Endothelial cell of umbilical vein (primary cell): ENCODE measurements at regions not wholly inside any gene's neighbourhood (a gene's known extent, or its start where the extent isn't known, plus 50 kb on each side); places are given as distances from the start of the nearest gene placed in this dataset.
A peak's percentile ranks its signal among the peaks of the same experiment; 100 is the strongest.

Source experiments
- BruUV-seq: library from RNA; stranded (reverse); fragments of 400-500 nt; replicated peaks from 2 replicates; lab custom pipeline; 2021; lab: Mats Ljungman, UMichigan
- CTCF ChIA-PET: fragments of 300-600, 350-600 bp; sonication (Branson Sonifier 250); formaldehyde crosslinking; loops from one replicate; lab custom pipeline; 2021; ENCODE audit warnings: antibody characterized with exemption, inconsistent platforms; lab: Charles Lee
- POLR2A ChIA-PET: fragments of 300-600, 350-600 bp; sonication (Branson Sonifier 250); formaldehyde crosslinking; loops from one replicate; lab custom pipeline; 2021; ENCODE audit warnings: antibody characterized with exemption, inconsistent platforms; lab: Charles Lee
- DNase-seq: peaks from one replicate; pipeline ENCODE4 v3.0.0-alpha.2; 2011; ENCODE audit warnings: low read depth, low spot score
- FAIRE-seq: peaks from 2 replicates; lab custom pipeline; 2011; peaks lifted over from hg19 to GRCh38; lab: Jason Lieb, UNC
- H2AFZ ChIP-seq: 2 replicates; pipeline ENCODE4 v1.6.0; 2012; ENCODE audit warnings: low read depth, low read length, control low read depth, inconsistent platforms
- H3K27ac ChIP-seq: 2 replicates; pipeline ENCODE4 v1.5.1; 2011; ENCODE audit warnings: low read depth, mild to moderate bottlenecking, control low read depth, low read length, moderate library complexity; ENCODE audit not compliant: insufficient read depth
- H3K27me3 ChIP-seq, 2 experiments: 2 replicates each; pipeline versions ENCODE4 v1.6.0 to v1.6.1; 2011; ENCODE audit warnings: low read length in 2 of 2, mixed read lengths in 1 of 2; ENCODE audit not compliant: control insufficient read depth in 2 of 2, insufficient read depth in 2 of 2
- H3K36me3 ChIP-seq, 2 experiments: 2 replicates in 1 of 2; 3 replicates in 1 of 2; pipeline ENCODE4 v1.5.1; 2011; ENCODE audit warnings: low read length in 2 of 2, mild to moderate bottlenecking in 1 of 2, moderate library complexity in 1 of 2; ENCODE audit not compliant: control insufficient read depth in 2 of 2, insufficient read depth in 2 of 2; ENCODE audit errors: extremely low read depth in 1 of 2
- H3K4me1 ChIP-seq: 3 replicates; pipeline ENCODE4 v1.5.1; 2011; ENCODE audit warnings: mild to moderate bottlenecking, low read length; ENCODE audit not compliant: control insufficient read depth, insufficient read depth; ENCODE audit errors: extremely low read depth
- H3K4me2 ChIP-seq: 2 replicates; pipeline ENCODE4 v1.6.1; 2011; ENCODE audit warnings: low read length, control low read depth, mixed read lengths; ENCODE audit not compliant: insufficient read depth
- H3K4me3 ChIP-seq, 3 experiments: fragments of 200-600 bp in 1 of 3; sonication (generic), shearing (Covaris generic) in 1 of 3; replicated peaks in 1 of 3; 2 replicates each; pipeline ENCODE4 v1.5.1; 2011 to 2016; ENCODE audit warnings: control low read depth in 3 of 3, low read length in 3 of 3, mild to moderate bottlenecking in 2 of 3, inconsistent platforms in 1 of 3, low read depth in 1 of 3, moderate library complexity in 1 of 3; ENCODE audit not compliant: insufficient read depth in 1 of 3
- H3K79me2 ChIP-seq: 2 replicates; pipeline ENCODE4 v1.6.0; 2012; ENCODE audit warnings: low read length, inconsistent platforms; ENCODE audit not compliant: control insufficient read depth, insufficient read depth
- H3K9ac ChIP-seq: replicated peaks from 2 replicates; pipeline ENCODE3; 2011; ENCODE audit warnings: low read length, control low read depth; ENCODE audit not compliant: insufficient read depth; ENCODE audit errors: extremely low read depth
- H3K9me1 ChIP-seq: replicated peaks from 3 replicates; pipeline ENCODE4 v1.6.0; 2011; ENCODE audit warnings: mild to moderate bottlenecking, low read length; ENCODE audit not compliant: control insufficient read depth, insufficient read depth; ENCODE audit errors: extremely low read depth
- H3K9me3 ChIP-seq: replicated peaks from 2 replicates; pipeline ENCODE4 v1.5.1; 2012; ENCODE audit warnings: low read length, inconsistent platforms; ENCODE audit not compliant: control insufficient read depth, insufficient read depth
- H4K20me1 ChIP-seq: replicated peaks from 2 replicates; pipeline ENCODE3; 2011; ENCODE audit warnings: mild to moderate bottlenecking, low read length; ENCODE audit not compliant: control insufficient read depth, insufficient read depth; ENCODE audit errors: extremely low read depth
- EZH2 ChIP-seq: IDR thresholded peaks from 2 replicates; pipeline ENCODE4 v1.6.1; 2012; ENCODE audit warnings: borderline replicate concordance, low read depth, mild to moderate bottlenecking, moderate library complexity, low read length, inconsistent platforms; ENCODE audit not compliant: severe bottlenecking
- FOS ChIP-seq: IDR thresholded peaks from 2 replicates; pipeline ENCODE4 v1.6.1; 2011; ENCODE audit warnings: mild to moderate bottlenecking, low read length, moderate library complexity, borderline replicate concordance; ENCODE audit not compliant: insufficient read depth
- GATA2 ChIP-seq: IDR thresholded peaks from 2 replicates; pipeline ENCODE4 v1.7.0; 2011; ENCODE audit warnings: low read depth, mild to moderate bottlenecking, moderate library complexity, mixed read lengths, low read length; ENCODE audit not compliant: insufficient read length, insufficient read depth
- JUN ChIP-seq: IDR thresholded peaks from 2 replicates; pipeline ENCODE4 v1.6.1; 2011; ENCODE audit warnings: borderline replicate concordance, low read depth; ENCODE audit not compliant: insufficient read length, insufficient read depth
- MYC ChIP-seq: IDR thresholded peaks from one replicate; pipeline ENCODE4 v1.6.1; 2011; ENCODE audit warnings: mild to moderate bottlenecking, low read depth, low read length
- POLR2A ChIP-seq: IDR thresholded peaks from 2 replicates; pipeline ENCODE4 v1.6.1; 2012; ENCODE audit warnings: low read depth, mild to moderate bottlenecking, control low read depth, low read length
- POLR2AphosphoS5 ChIP-seq: IDR thresholded peaks from 2 replicates; pipeline ENCODE4 v1.6.1; 2012; ENCODE audit warnings: low read depth, mild to moderate bottlenecking, control low read depth, low read length, moderate library complexity; ENCODE audit not compliant: insufficient read depth
- dilution Hi-C: fragments of 300-500 bp; cut with MboI; formaldehyde crosslinking; loops from one replicate; pipeline ENCODE4 v1.15.0; 2019; ENCODE audit warnings: low sequenced_read_pairs; ENCODE audit not compliant: extremely low pct_ligation_motif_present
- intact Hi-C: fragments of 100-400 bp; cut with micrococcal nuclease; formaldehyde crosslinking; loops from one replicate; pipeline ENCODE4 v1.10.0; 2022
- TF ChIP-seq, protein P1 (sequence below), 2 donors: IDR thresholded peaks; 1 replicate in 1 of 2; 2 replicates in 1 of 2; pipeline ENCODE4 v1.5.1; 2011; ENCODE audit warnings: low read length in 2 of 2, mild to moderate bottlenecking in 2 of 2, moderate library complexity in 2 of 2, control low read depth in 1 of 2, inconsistent platforms in 1 of 2, low read depth in 1 of 2; ENCODE audit not compliant: insufficient read depth in 1 of 2; ENCODE audit errors: extremely low read depth in 1 of 2
- TF ChIP-seq, protein P2 (sequence below): IDR thresholded peaks from 2 replicates; pipeline ENCODE4 v1.6.1; 2011; ENCODE audit not compliant: insufficient read depth, insufficient read length

DNA sequence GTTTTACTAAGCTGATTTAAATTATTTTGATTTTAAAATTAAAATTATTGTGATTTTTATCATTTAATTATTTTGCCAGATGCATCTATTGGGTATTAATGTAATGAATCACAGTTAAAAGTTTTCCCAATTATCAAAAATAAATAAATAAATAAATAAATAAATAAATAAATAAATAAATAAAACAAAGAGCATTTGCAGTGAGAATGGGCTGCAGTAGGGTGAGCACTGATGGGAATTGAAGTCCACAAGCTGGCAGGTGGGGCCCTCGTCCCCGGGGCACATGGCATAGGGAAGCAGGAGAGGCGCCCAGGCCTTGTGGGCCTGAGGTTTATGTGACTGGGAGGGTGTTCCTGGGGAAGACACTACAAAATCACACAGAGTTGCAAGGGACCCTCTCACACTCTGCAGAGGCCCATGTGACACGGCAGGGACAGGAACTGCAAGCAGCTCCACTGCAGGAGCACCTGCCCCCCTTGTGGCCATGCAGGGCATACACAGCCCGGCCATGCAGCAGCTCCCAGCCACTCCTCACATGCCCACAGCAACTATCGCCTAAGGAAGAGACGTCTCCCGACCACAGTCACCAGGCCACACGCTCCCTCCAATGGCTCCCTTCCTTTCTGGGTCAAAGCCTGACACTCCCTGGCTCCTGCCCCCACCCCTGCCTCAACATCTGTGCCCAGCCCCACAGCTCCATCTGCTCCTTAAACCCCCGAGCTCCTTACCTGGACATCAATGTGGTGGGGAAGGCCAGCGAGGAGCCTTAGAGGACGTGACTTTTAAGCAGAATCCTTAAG is 256.3 kb upstream of the SFSWAP start:
- TF ChIP-seq FOS, result no peak
- TF ChIP-seq, protein P1, sequence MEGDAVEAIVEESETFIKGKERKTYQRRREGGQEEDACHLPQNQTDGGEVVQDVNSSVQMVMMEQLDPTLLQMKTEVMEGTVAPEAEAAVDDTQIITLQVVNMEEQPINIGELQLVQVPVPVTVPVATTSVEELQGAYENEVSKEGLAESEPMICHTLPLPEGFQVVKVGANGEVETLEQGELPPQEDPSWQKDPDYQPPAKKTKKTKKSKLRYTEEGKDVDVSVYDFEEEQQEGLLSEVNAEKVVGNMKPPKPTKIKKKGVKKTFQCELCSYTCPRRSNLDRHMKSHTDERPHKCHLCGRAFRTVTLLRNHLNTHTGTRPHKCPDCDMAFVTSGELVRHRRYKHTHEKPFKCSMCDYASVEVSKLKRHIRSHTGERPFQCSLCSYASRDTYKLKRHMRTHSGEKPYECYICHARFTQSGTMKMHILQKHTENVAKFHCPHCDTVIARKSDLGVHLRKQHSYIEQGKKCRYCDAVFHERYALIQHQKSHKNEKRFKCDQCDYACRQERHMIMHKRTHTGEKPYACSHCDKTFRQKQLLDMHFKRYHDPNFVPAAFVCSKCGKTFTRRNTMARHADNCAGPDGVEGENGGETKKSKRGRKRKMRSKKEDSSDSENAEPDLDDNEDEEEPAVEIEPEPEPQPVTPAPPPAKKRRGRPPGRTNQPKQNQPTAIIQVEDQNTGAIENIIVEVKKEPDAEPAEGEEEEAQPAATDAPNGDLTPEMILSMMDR (IDR thresholded peaks at IDR 0.05; ENCODE audit: extremely low read depth in 1 of 2, insufficient read depth in 1 of 2, low read depth in 1 of 2, low read length in 2 of 2), result peak in 1 of 2 donors; percentile 16
- TF ChIP-seq, protein P2, sequence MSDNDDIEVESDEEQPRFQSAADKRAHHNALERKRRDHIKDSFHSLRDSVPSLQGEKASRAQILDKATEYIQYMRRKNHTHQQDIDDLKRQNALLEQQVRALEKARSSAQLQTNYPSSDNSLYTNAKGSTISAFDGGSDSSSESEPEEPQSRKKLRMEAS, result no peak
- DNase-seq (no peak), FAIRE-seq (no peak)
- CTCF ChIA-PET, result no interaction called here
- H3K4me1 ChIP-seq, result no peaks in the 10 kb centered on the region
- no peak overlapping the region for H3K4me2 ChIP-seq
- H3K9me1 ChIP-seq, result no peaks in the 10 kb centered on the region
- intact Hi-C loops, result no loop called here
- no peaks in the 10 kb centered on the region for H4K20me1 ChIP-seq
- H2AFZ ChIP-seq, result no peak overlapping the region
- H3K79me2 ChIP-seq, result no peaks in the 10 kb centered on the region
- no peak overlapping the region for H3K4me3 ChIP-seq
- H3K9ac ChIP-seq, result no peak overlapping the region
- no TSS peak for BruUV-seq
- no peaks in the 10 kb centered on the region for H3K9me3 ChIP-seq
- H3K27me3 ChIP-seq, result no peaks in the 10 kb centered on the region
- no peak overlapping the region for H3K27ac ChIP-seq
- dilution Hi-C loops, result no loop called here
- POLR2A ChIA-PET, result no interaction called here
- no peaks in the 10 kb centered on the region for H3K36me3 ChIP-seq

DNA sequence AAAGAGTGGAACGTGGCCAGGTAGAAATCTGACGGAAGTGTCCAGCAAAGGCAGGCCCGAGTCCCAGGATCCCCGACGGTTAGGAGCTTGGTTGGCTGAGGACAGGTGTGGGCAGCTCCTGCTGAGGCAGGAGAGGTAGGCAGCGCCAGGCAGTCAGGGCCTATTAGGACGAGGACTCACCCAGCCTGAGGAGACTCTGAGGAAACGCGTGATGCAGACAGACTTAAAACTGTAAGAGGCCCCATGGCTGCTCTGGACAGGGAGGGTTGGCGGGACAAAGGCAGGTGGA is 255.7 kb upstream of the SFSWAP start:
- Histone ChIP-seq H3K36me3 (no peaks in the 10 kb centered on the region), H3K9me3 (no peaks in the 10 kb centered on the region), H3K27me3 (no peaks in the 10 kb centered on the region), H3K9ac (no peak overlapping the region), H3K27ac (no peak overlapping the region), H3K9me1 (no peaks in the 10 kb centered on the region), H4K20me1 (no peaks in the 10 kb centered on the region), H3K4me2 (no peak overlapping the region), H3K4me3 (no peak overlapping the region), H3K79me2 (no peaks in the 10 kb centered on the region), H3K4me1 (no peaks in the 10 kb centered on the region), H2AFZ (no peak overlapping the region)
- TF ChIP-seq FOS (no peak), POLR2A (no peak), JUN (no peak), EZH2 (no peak), MYC (no peak), GATA2 (no peak), POLR2AphosphoS5 (no peak)
- TF ChIP-seq, protein P1 (IDR thresholded peaks at IDR 0.05; ENCODE audit: extremely low read depth in 1 of 2, insufficient read depth in 1 of 2, low read depth in 1 of 2, low read length in 2 of 2), result no peak
- TF ChIP-seq, protein P2, result no peak
- intact Hi-C loops (no loop called here), dilution Hi-C loops (no loop called here)
- POLR2A ChIA-PET, result no interaction called here
- DNase-seq, result no peak
- CTCF ChIA-PET, result no interaction called here
- no TSS peak for BruUV-seq
- FAIRE-seq, result no peak
